ENCODE measurements at regions not wholly inside any gene's neighbourhood (a gene's known extent, or its start where the extent isn't known, plus 50 kb on each side); places are given as distances from the start of the nearest gene placed in this dataset.

- Mint-ChIP-seq H3K27ac (no peak overlapping the region), H3K9me3 (ENCODE audit: low read depth) (no peaks in the 10 kb centered on the region), H3K4me1 (no peaks in the 10 kb centered on the region), H3K27me3 (no peaks in the 10 kb centered on the region), H3K4me3 (no peak overlapping the region), H3K36me3 (no peaks in the 10 kb centered on the region)
- no peak for ATAC-seq
- no peak for DNase-seq
- CTCF ChIA-PET, result no interaction called here
These were observed 233.5 kb downstream of the MATN1 start for GRCh38 chr1:30489737-30490389.

GRCh38 chr1:30488324-30488913, 235.0 kb downstream of the MATN1 start:
- ATAC-seq, result no peak
- Mint-ChIP-seq H3K27me3 (no peaks in the 10 kb centered on the region), H3K9me3 (ENCODE audit: low read depth) (peaks cover under 1% of the 10 kb centered on the region), H3K27ac (no peak overlapping the region), H3K4me1 (no peaks in the 10 kb centered on the region), H3K4me3 (no peak overlapping the region), H3K36me3 (no peaks in the 10 kb centered on the region)
- DNase-seq, result no peak
- CTCF ChIA-PET, result no interaction called here

GRCh38 chr1:30487042-30487441, 236.3 kb downstream of the MATN1 start:
- Mint-ChIP-seq H3K27ac (no peak overlapping the region), H3K9me3 (ENCODE audit: low read depth) (peaks cover 5% of the 10 kb centered on the region), H3K4me1 (no peaks in the 10 kb centered on the region), H3K27me3 (no peaks in the 10 kb centered on the region), H3K36me3 (no peaks in the 10 kb centered on the region), H3K4me3 (no peak overlapping the region)
- no peak for ATAC-seq
- DNase-seq, result no peak
- CTCF ChIA-PET, result no interaction called here

GRCh38 chr1:30485072-30485471, 238.3 kb downstream of the MATN1 start:
- no peaks in the 10 kb centered on the region for H3K4me1 Mint-ChIP-seq
- H3K9me3 Mint-ChIP-seq (ENCODE audit: low read depth), result peaks cover 13% of the 10 kb centered on the region
- H3K27ac Mint-ChIP-seq, result no peak overlapping the region
- peaks cover 3% of the 10 kb centered on the region for H3K36me3 Mint-ChIP-seq
- CTCF ChIA-PET, result no interaction called here
- DNase-seq (no peak), ATAC-seq (no peak)
- no peaks in the 10 kb centered on the region for H3K27me3 Mint-ChIP-seq
- H3K4me3 Mint-ChIP-seq, result no peak overlapping the region

GRCh38 chr1:30484668-30485067, 238.7 kb downstream of the MATN1 start:
- CTCF ChIA-PET, result no interaction called here
- ATAC-seq (no peak), DNase-seq (no peak)
- peaks cover 13% of the 10 kb centered on the region for H3K9me3 Mint-ChIP-seq (ENCODE audit: low read depth)
- H3K4me1 Mint-ChIP-seq, result no peaks in the 10 kb centered on the region
- no peak overlapping the region for H3K4me3 Mint-ChIP-seq
- H3K27me3 Mint-ChIP-seq, result no peaks in the 10 kb centered on the region
- no peak overlapping the region for H3K27ac Mint-ChIP-seq
- H3K36me3 Mint-ChIP-seq, result peaks cover 3% of the 10 kb centered on the region

- Mint-ChIP-seq H3K4me1 (no peaks in the 10 kb centered on the region), H3K27me3 (no peaks in the 10 kb centered on the region), H3K36me3 (peaks cover 3% of the 10 kb centered on the region), H3K9me3 (ENCODE audit: low read depth) (peaks cover 13% of the 10 kb centered on the region), H3K4me3 (no peak overlapping the region), H3K27ac (no peak overlapping the region)
- CTCF ChIA-PET, result no interaction called here
- no peak for DNase-seq
- ATAC-seq, result no peak
These were observed 243.8 kb downstream of the MATN1 start for GRCh38 chr1:30479575-30479974.

- H3K9me3 Mint-ChIP-seq (ENCODE audit: low read depth), result peaks cover 13% of the 10 kb centered on the region
- no peak overlapping the region for H3K27ac Mint-ChIP-seq
These were observed 244.4 kb downstream of the MATN1 start for GRCh38 chr1:30478799-30479563.

GRCh38 chr1:30478283-30478682, 245.1 kb downstream of the MATN1 start:
- CTCF ChIA-PET, result no interaction called here
- no peak for DNase-seq
- Mint-ChIP-seq H3K27ac (no peak overlapping the region), H3K36me3 (peaks cover 3% of the 10 kb centered on the region), H3K4me3 (no peak overlapping the region), H3K27me3 (no peaks in the 10 kb centered on the region), H3K9me3 (ENCODE audit: low read depth) (peaks cover 11% of the 10 kb centered on the region), H3K4me1 (no peaks in the 10 kb centered on the region)
- ATAC-seq, result no peak

More at GRCh38 chr1:30478799-30479563, 244.4 kb downstream of the MATN1 start:
- CTCF ChIA-PET, result no interaction called here
- Mint-ChIP-seq H3K4me3 (no peak overlapping the region), H3K27me3 (no peaks in the 10 kb centered on the region), H3K4me1 (no peaks in the 10 kb centered on the region), H3K36me3 (peaks cover 3% of the 10 kb centered on the region)
- DNase-seq (no peak), ATAC-seq (no peak)

GRCh38 chr1:30477588-30477987, 245.8 kb downstream of the MATN1 start:
- ATAC-seq (no peak), DNase-seq (no peak)
- Mint-ChIP-seq H3K27me3 (no peaks in the 10 kb centered on the region), H3K4me3 (no peak overlapping the region), H3K9me3 (ENCODE audit: low read depth) (peaks cover 9% of the 10 kb centered on the region), H3K27ac (no peak overlapping the region), H3K4me1 (no peaks in the 10 kb centered on the region), H3K36me3 (peaks cover 3% of the 10 kb centered on the region)
- CTCF ChIA-PET, result no interaction called here

- H3K36me3 Mint-ChIP-seq, result peaks cover 3% of the 10 kb centered on the region
- ATAC-seq (no peak), DNase-seq (no peak)
- no peak overlapping the region for H3K4me3 Mint-ChIP-seq
- no peak overlapping the region for H3K27ac Mint-ChIP-seq
- H3K4me1 Mint-ChIP-seq, result no peaks in the 10 kb centered on the region
- CTCF ChIA-PET, result no interaction called here
- H3K9me3 Mint-ChIP-seq (ENCODE audit: low read depth), result peaks cover 8% of the 10 kb centered on the region
- H3K27me3 Mint-ChIP-seq, result no peaks in the 10 kb centered on the region
These were observed 246.4 kb downstream of the MATN1 start for GRCh38 chr1:30476911-30477459.

- no peaks in the 10 kb centered on the region for H3K36me3 Mint-ChIP-seq
- CTCF ChIA-PET, result no interaction called here
- ATAC-seq (no peak), DNase-seq (no peak)
- no peaks in the 10 kb centered on the region for H3K4me1 Mint-ChIP-seq
- no peak overlapping the region for H3K27ac Mint-ChIP-seq
- H3K9me3 Mint-ChIP-seq (ENCODE audit: low read depth), result peaks cover 4% of the 10 kb centered on the region
- H3K4me3 Mint-ChIP-seq, result no peak overlapping the region
- H3K27me3 Mint-ChIP-seq, result no peaks in the 10 kb centered on the region
These were observed 246.9 kb downstream of the MATN1 start for GRCh38 chr1:30476476-30476875.

- CTCF ChIA-PET, result no interaction called here
- Mint-ChIP-seq H3K27ac (no peak overlapping the region), H3K4me3 (no peak overlapping the region), H3K27me3 (no peaks in the 10 kb centered on the region), H3K4me1 (peaks cover 2% of the 10 kb centered on the region), H3K36me3 (no peaks in the 10 kb centered on the region), H3K9me3 (ENCODE audit: low read depth) (peaks cover 4% of the 10 kb centered on the region)
- ATAC-seq, result no peak
- DNase-seq, result no peak
These were observed 247.4 kb downstream of the MATN1 start for GRCh38 chr1:30475966-30476365.

GRCh38 chr1:30475201-30475600, 248.2 kb downstream of the MATN1 start:
- no peak overlapping the region for H3K27ac Mint-ChIP-seq
- no peaks in the 10 kb centered on the region for H3K27me3 Mint-ChIP-seq
- ATAC-seq, result no peak
- DNase-seq, result no peak
- no peak overlapping the region for H3K4me3 Mint-ChIP-seq
- no peaks in the 10 kb centered on the region for H3K36me3 Mint-ChIP-seq
- no peaks in the 10 kb centered on the region for H3K9me3 Mint-ChIP-seq (ENCODE audit: low read depth)
- CTCF ChIA-PET, result no interaction called here
- peaks cover 2% of the 10 kb centered on the region for H3K4me1 Mint-ChIP-seq

GRCh38 chr1:30474818-30475200, 248.6 kb downstream of the MATN1 start:
- ATAC-seq (no peak), DNase-seq (no peak)
- no peaks in the 10 kb centered on the region for H3K27me3 Mint-ChIP-seq
- H3K4me3 Mint-ChIP-seq, result no peak overlapping the region
- no peaks in the 10 kb centered on the region for H3K9me3 Mint-ChIP-seq (ENCODE audit: low read depth)
- H3K36me3 Mint-ChIP-seq, result no peaks in the 10 kb centered on the region
- H3K27ac Mint-ChIP-seq, result no peak overlapping the region
- CTCF ChIA-PET, result no interaction called here
- peaks cover 2% of the 10 kb centered on the region for H3K4me1 Mint-ChIP-seq

All from activated CD8-positive, alpha-beta memory T cell treated with anti-CD3 and anti-CD28 coated beads, Interleukin-2, amount 10 ng/mL, durations not matched to agents 7 days and 5 days (primary cell).